ENCODE measurements at regions not wholly inside any gene's neighbourhood (a gene's known extent, or its start where the extent isn't known, plus 50 kb on each side); places are given as distances from the start of the nearest gene placed in this dataset.

GRCh38 chr10:120077707-120078492 is 185.4 kb downstream of the SEC23IP start:
- Histone ChIP-seq H3K9me3 (ENCODE audit: control insufficient read depth, insufficient read depth, low read depth, low read length) (no peaks in the 10 kb centered on the region), H3K27me3 (ENCODE audit: control insufficient read depth, insufficient read depth, low read length) (no peaks in the 10 kb centered on the region), H3K27ac (ENCODE audit: low read length) (no peak overlapping the region), H3K36me3 (ENCODE audit: control insufficient read depth, insufficient read depth, low read length) (no peaks in the 10 kb centered on the region), H3K4me3 (ENCODE audit: low read depth in 2 of 2, low read length in 2 of 2) (no peak overlapping the region), H3K4me1 (ENCODE audit: control insufficient read depth, insufficient read depth, low read length) (no peaks in the 10 kb centered on the region)
- DNase-seq (ENCODE audit: low read depth, low spot score) (no peak), ATAC-seq (peak; percentile 33; the same call in 1 of the 2 replicates)
- TF ChIP-seq CTCF (IDR thresholded peaks at IDR 0.05) (no peak), POLR2AphosphoS5 (IDR thresholded peaks at IDR 0.05; ENCODE audit: low read depth, low read length) (no peak), TCF7L2 (IDR thresholded peaks at IDR 0.05; ENCODE audit: low read depth, low read length) (no peak), SIN3A (IDR thresholded peaks at IDR 0.05; ENCODE audit: borderline replicate concordance, insufficient read depth, low read depth, low read length) (no peak)
- BruUV-seq (replicated peaks), result no TSS peak
- in situ Hi-C loops (cut with HindIII; ENCODE audit: low pct_unique_long_range_greater_than_20kb, low sequenced_read_pairs), result no loop called here
- POLR2A ChIA-PET, result no interaction called here
- intact Hi-C loops (cut with micrococcal nuclease; ENCODE audit: unreplicated experiment), result no loop called here
- CTCF ChIA-PET, result no interaction called here

GRCh38 chr10:120085096-120085796 is 192.7 kb downstream of the SEC23IP start:
- Histone ChIP-seq H3K27ac (ENCODE audit: low read length) (no peak overlapping the region), H3K36me3 (ENCODE audit: control insufficient read depth, insufficient read depth, low read length) (no peaks in the 10 kb centered on the region), H3K27me3 (ENCODE audit: control insufficient read depth, insufficient read depth, low read length) (0 out of 2 replicates have a peak, but pooled peaks cover 2% of the 10 kb centered on the region), H3K9me3 (ENCODE audit: control insufficient read depth, insufficient read depth, low read depth, low read length) (no peaks in the 10 kb centered on the region), H3K4me1 (ENCODE audit: control insufficient read depth, insufficient read depth, low read length) (no peaks in the 10 kb centered on the region), H3K4me3 (ENCODE audit: low read depth in 2 of 2, low read length in 2 of 2) (no peak overlapping the region)
- no TSS peak for BruUV-seq (replicated peaks)
- ATAC-seq, result no peak
- intact Hi-C loops (cut with micrococcal nuclease; ENCODE audit: unreplicated experiment) (no loop called here), in situ Hi-C loops (cut with HindIII; ENCODE audit: low pct_unique_long_range_greater_than_20kb, low sequenced_read_pairs) (no loop called here)
- no peak for DNase-seq (ENCODE audit: low read depth, low spot score)
- ChIA-PET POLR2A (no interaction called here), CTCF (no interaction called here)
- TF ChIP-seq REST (IDR thresholded peaks at IDR 0.05; ENCODE audit: insufficient read depth in 1 of 2, low read depth in 2 of 2, low read length in 1 of 2), result no peak
- TF ChIP-seq CTCF (IDR thresholded peaks at IDR 0.05), result no peak
- no peak for TF ChIP-seq TCF7L2 (IDR thresholded peaks at IDR 0.05; ENCODE audit: low read depth, low read length)
- TF ChIP-seq POLR2AphosphoS5 (IDR thresholded peaks at IDR 0.05; ENCODE audit: low read depth, low read length), result no peak
